Osteoblast (primary cell): ENCODE measurements at regions not wholly inside any gene's neighbourhood (a gene's known extent, or its start where the extent isn't known, plus 50 kb on each side); places are given as distances from the start of the nearest gene placed in this dataset.

Source experiments
- DNase-seq: peaks from one replicate; pipeline ENCODE4 v3.0.0; 2011; ENCODE audit warnings: low spot score, mixed read lengths; ENCODE audit not compliant: insufficient read length; ENCODE audit errors: missing footprints
- H2AFZ ChIP-seq: 2 replicates; pipeline ENCODE4 v1.6.0; 2011; ENCODE audit warnings: mild to moderate bottlenecking, low read length
- H3K27ac ChIP-seq: 2 replicates; pipeline ENCODE4 v1.5.1; 2011; ENCODE audit warnings: mild to moderate bottlenecking, low read depth, low read length, moderate library complexity
- H3K27me3 ChIP-seq: 2 replicates; pipeline ENCODE4 v1.6.0; 2012; ENCODE audit warnings: mild to moderate bottlenecking, control low read depth, inconsistent platforms, low read length, moderate library complexity; ENCODE audit not compliant: insufficient read depth
- H3K36me3 ChIP-seq: 2 replicates; pipeline ENCODE4 v1.5.1; 2011; ENCODE audit warnings: mild to moderate bottlenecking, low read length, control low read depth, moderate library complexity; ENCODE audit not compliant: insufficient read depth
- H3K4me1 ChIP-seq: 2 replicates; pipeline ENCODE4 v1.5.1; 2011; ENCODE audit warnings: mild to moderate bottlenecking, low read length, control low read depth, moderate library complexity; ENCODE audit not compliant: insufficient read depth
- H3K4me2 ChIP-seq: 2 replicates; pipeline ENCODE4 v1.6.0; 2011; ENCODE audit warnings: mild to moderate bottlenecking, low read length; ENCODE audit not compliant: insufficient read depth
- H3K4me3 ChIP-seq: fragments of 200-600 bp; sonication (generic); 3 replicates; pipeline ENCODE4 v1.5.1; 2012; ENCODE audit warnings: mild to moderate bottlenecking, low read length, inconsistent platforms; ENCODE audit not compliant: insufficient read depth
- H3K79me2 ChIP-seq: 2 replicates; pipeline ENCODE4 v1.6.0; 2012; ENCODE audit warnings: mild to moderate bottlenecking, low read length, control low read depth, inconsistent platforms; ENCODE audit not compliant: insufficient read depth
- H3K9me3 ChIP-seq: 2 replicates; pipeline ENCODE4 v1.5.1; 2011; ENCODE audit warnings: low read depth, low read length, control low read depth
- H4K20me1 ChIP-seq: 2 replicates; pipeline ENCODE4 v1.6.0; 2012; ENCODE audit warnings: mild to moderate bottlenecking, low read length, control low read depth; ENCODE audit not compliant: insufficient read depth
- TF ChIP-seq, protein P1 (sequence below): IDR thresholded peaks from 2 replicates; pipeline ENCODE4 v1.5.1; 2011; ENCODE audit warnings: mild to moderate bottlenecking, low read depth, low read length, moderate library complexity; ENCODE audit errors: extremely low read depth

DNA sequence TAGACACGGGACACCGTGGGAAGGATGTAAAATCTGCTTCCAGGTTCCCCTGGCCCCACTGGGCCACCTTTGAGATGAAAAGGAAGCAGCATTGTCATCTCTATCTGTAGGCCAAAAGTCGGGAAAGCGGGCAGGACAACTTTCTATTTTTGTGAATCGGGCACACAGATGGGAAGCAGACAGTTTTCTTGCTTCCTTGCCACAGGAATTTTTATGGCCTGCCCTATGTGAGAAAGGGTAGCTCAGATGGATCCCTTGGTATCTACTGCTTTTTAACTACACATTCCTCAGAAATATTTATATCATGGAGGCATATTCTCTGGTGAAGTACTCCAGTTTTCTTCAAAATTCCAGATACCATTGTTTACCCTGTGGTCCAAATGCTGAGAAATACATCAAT, 735.5 kb downstream of the CBLN2 start:
- H3K4me1 ChIP-seq, result no peaks in the 10 kb centered on the region
- no peaks in the 10 kb centered on the region for H3K36me3 ChIP-seq
- TF ChIP-seq, protein P1, sequence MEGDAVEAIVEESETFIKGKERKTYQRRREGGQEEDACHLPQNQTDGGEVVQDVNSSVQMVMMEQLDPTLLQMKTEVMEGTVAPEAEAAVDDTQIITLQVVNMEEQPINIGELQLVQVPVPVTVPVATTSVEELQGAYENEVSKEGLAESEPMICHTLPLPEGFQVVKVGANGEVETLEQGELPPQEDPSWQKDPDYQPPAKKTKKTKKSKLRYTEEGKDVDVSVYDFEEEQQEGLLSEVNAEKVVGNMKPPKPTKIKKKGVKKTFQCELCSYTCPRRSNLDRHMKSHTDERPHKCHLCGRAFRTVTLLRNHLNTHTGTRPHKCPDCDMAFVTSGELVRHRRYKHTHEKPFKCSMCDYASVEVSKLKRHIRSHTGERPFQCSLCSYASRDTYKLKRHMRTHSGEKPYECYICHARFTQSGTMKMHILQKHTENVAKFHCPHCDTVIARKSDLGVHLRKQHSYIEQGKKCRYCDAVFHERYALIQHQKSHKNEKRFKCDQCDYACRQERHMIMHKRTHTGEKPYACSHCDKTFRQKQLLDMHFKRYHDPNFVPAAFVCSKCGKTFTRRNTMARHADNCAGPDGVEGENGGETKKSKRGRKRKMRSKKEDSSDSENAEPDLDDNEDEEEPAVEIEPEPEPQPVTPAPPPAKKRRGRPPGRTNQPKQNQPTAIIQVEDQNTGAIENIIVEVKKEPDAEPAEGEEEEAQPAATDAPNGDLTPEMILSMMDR, result no peak
- H3K27me3 ChIP-seq, result no peaks in the 10 kb centered on the region
- no peak overlapping the region for H3K27ac ChIP-seq
- H4K20me1 ChIP-seq, result no peaks in the 10 kb centered on the region
- no peak overlapping the region for H2AFZ ChIP-seq
- H3K4me2 ChIP-seq, result no peak overlapping the region
- DNase-seq, result no peak
- H3K4me3 ChIP-seq, result no peak overlapping the region
- H3K79me2 ChIP-seq, result no peaks in the 10 kb centered on the region
- H3K9me3 ChIP-seq, result no peaks in the 10 kb centered on the region

DNA sequence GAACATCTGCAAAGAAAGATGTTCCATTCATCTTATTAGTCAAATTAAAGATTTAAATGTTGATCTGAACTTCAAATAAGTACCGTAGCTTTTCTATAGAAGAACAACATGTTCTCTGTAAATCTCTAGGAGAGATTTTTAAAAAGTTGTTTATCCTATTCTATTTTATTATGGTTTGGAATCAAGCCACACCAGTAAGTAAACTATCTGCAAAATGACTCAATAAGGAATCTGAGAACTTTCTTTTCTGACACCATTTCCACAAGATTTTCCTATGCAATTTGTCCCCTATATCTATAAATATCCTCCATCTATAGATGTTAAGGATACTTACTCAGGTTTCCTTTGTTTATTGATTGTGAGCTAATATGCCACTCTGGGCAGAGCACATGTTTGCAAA, 736.6 kb downstream of the CBLN2 start:
- H3K79me2 ChIP-seq, result no peaks in the 10 kb centered on the region
- no peaks in the 10 kb centered on the region for H4K20me1 ChIP-seq
- no peaks in the 10 kb centered on the region for H3K4me1 ChIP-seq
- no peaks in the 10 kb centered on the region for H3K36me3 ChIP-seq
- no peak overlapping the region for H3K4me2 ChIP-seq
- no peaks in the 10 kb centered on the region for H3K27me3 ChIP-seq
- TF ChIP-seq, protein P1, result no peak
- H3K9me3 ChIP-seq, result no peaks in the 10 kb centered on the region
- no peak overlapping the region for H3K4me3 ChIP-seq
- H2AFZ ChIP-seq, result no peak overlapping the region
- no peak overlapping the region for H3K27ac ChIP-seq
- no peak for DNase-seq

DNA sequence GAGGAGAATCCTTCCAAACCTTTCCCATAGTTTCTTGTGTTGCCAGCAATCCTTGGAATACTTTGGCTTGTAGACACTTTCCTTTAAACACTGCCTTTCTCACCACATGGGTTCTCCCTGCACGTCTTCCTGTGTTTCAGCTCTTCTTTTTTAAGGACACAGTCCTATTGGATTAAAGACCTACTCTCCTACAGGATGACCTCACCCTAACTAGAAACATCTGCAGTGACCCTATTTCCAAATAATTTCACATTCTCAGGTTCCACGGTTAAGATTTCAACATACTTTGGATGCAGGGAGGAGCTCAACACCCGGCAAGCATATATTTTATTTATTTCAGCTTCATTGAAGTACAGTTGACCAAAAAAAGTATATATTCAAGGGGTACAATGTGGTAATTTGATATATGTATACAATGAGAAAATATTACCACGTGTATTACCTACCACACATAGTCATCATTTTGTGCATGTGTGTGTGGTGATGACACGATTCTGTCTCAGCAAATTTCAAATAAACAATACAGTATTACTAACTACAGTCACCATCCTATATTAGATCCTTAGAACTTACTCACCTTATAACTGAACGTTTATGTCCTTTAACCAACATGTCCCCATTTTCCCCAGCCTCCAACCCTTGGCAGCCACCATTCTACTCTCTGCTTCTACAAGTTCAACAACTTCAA, 745.0 kb downstream of the CBLN2 start:
- Histone ChIP-seq H3K4me2 (no peak overlapping the region), H3K9me3 (peaks cover 6% of the 10 kb centered on the region), H3K79me2 (no peaks in the 10 kb centered on the region), H3K4me3 (no peak overlapping the region), H3K27ac (no peak overlapping the region), H3K36me3 (no peaks in the 10 kb centered on the region), H4K20me1 (no peaks in the 10 kb centered on the region), H2AFZ (no peak overlapping the region), H3K27me3 (no peaks in the 10 kb centered on the region), H3K4me1 (no peaks in the 10 kb centered on the region)
- TF ChIP-seq, protein P1, result no peak
- DNase-seq, result no peak

DNA sequence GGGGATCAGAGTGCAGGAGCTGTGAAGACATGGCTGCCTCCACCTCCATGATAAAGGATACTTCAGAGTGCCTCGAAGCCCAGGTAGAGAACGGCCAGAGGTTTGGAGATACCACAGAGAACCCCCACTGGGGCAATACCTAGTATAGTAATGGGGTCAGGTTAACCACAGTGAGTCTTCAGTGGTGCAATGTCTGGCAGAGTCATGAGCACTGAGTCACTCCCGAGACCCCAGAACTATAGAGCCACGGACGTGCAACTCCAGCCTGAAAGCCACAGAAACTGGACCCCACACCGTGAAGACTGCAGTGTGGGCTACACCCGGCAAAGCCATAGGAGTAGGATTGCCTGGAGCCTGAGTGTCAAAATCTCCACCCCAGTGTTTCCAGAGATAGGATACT, 746.6 kb downstream of the CBLN2 start:
- H3K27me3 ChIP-seq, result no peaks in the 10 kb centered on the region
- no peak overlapping the region for H3K4me3 ChIP-seq
- no peaks in the 10 kb centered on the region for H3K4me1 ChIP-seq

More for the DNA sequence above, 746.6 kb downstream of the CBLN2 start:
- H3K36me3 ChIP-seq, result no peaks in the 10 kb centered on the region
- no peaks in the 10 kb centered on the region for H4K20me1 ChIP-seq
- peaks cover 6% of the 10 kb centered on the region for H3K9me3 ChIP-seq
- no peak overlapping the region for H2AFZ ChIP-seq
- no peak overlapping the region for H3K4me2 ChIP-seq
- TF ChIP-seq, protein P1, result no peak
- H3K79me2 ChIP-seq, result no peaks in the 10 kb centered on the region
- no peak overlapping the region for H3K27ac ChIP-seq
- no peak for DNase-seq
